ENCODE measurements at regions not wholly inside any gene's neighbourhood (a gene's known extent, or its start where the extent isn't known, plus 50 kb on each side); places are given as distances from the start of the nearest gene placed in this dataset.

- no peak for TF ChIP-seq FOXA1 (IDR thresholded peaks at IDR 0.05)
- no peak for TF ChIP-seq HDGF (IDR thresholded peaks at IDR 0.05; ENCODE audit: borderline replicate concordance)
- TF ChIP-seq ELF4 (IDR thresholded peaks at IDR 0.05), result no peak
- TF ChIP-seq FOXK2 (IDR thresholded peaks at IDR 0.05), result no peak
- TF ChIP-seq SUZ12 (IDR thresholded peaks at IDR 0.05), result no peak
- no peak for TF ChIP-seq LEF1 (IDR thresholded peaks at IDR 0.05; ENCODE audit: borderline replicate concordance)
- TF ChIP-seq NFRKB (IDR thresholded peaks at IDR 0.05), result no peak
- TF ChIP-seq CTBP1 (IDR thresholded peaks at IDR 0.05; ENCODE audit: borderline replicate concordance), result no peak
- no peak for TF ChIP-seq ARNT (IDR thresholded peaks at IDR 0.05)
- TF ChIP-seq FOXM1 (IDR thresholded peaks at IDR 0.05; ENCODE audit: borderline replicate concordance), result no peak
- no peak for TF ChIP-seq L3MBTL2 (conservative IDR thresholded peaks at IDR 0.05)
- TF ChIP-seq ZNF384 (IDR thresholded peaks at IDR 0.05), result no peak
- no peak for TF ChIP-seq SP1 (IDR thresholded peaks at IDR 0.05)
Measured at GRCh38 chr10:125605167-125605566, 77.8 kb downstream of the TEX36 start.

GRCh38 chr10:125602825-125603224, 80.1 kb downstream of the TEX36 start:
- CTCF ChIA-PET, result no interaction called here

More at GRCh38 chr10:125605167-125605566, 77.8 kb downstream of the TEX36 start:
- ChIA-PET CTCF (no interaction called here), POLR2A (no interaction called here)
- DNase-seq (ENCODE audit: extremely low spot score), result no peak

GRCh38 chr10:125599194-125599593, 83.8 kb downstream of the TEX36 start:
- DNase-seq (ENCODE audit: extremely low spot score), result no peak
- TF ChIP-seq FOXA1 (IDR thresholded peaks at IDR 0.05), result no peak
- no peak for TF ChIP-seq CTBP1 (IDR thresholded peaks at IDR 0.05; ENCODE audit: borderline replicate concordance)
- no peak for TF ChIP-seq SUZ12 (IDR thresholded peaks at IDR 0.05)
- no peak for TF ChIP-seq L3MBTL2 (conservative IDR thresholded peaks at IDR 0.05)
- TF ChIP-seq ARNT (IDR thresholded peaks at IDR 0.05), result no peak
- no peak for TF ChIP-seq NFRKB (IDR thresholded peaks at IDR 0.05)
- TF ChIP-seq FOXM1 (IDR thresholded peaks at IDR 0.05; ENCODE audit: borderline replicate concordance), result no peak
- TF ChIP-seq ELF4 (IDR thresholded peaks at IDR 0.05), result no peak
- ChIA-PET CTCF (no interaction called here), POLR2A (no interaction called here)

More at GRCh38 chr10:125602825-125603224, 80.1 kb downstream of the TEX36 start:
- TF ChIP-seq CTBP1 (IDR thresholded peaks at IDR 0.05; ENCODE audit: borderline replicate concordance) (no peak), FOXM1 (IDR thresholded peaks at IDR 0.05; ENCODE audit: borderline replicate concordance) (no peak), FOXK2 (IDR thresholded peaks at IDR 0.05) (no peak), TARDBP (IDR thresholded peaks at IDR 0.05) (no peak), SUZ12 (IDR thresholded peaks at IDR 0.05) (no peak), SP1 (IDR thresholded peaks at IDR 0.05) (no peak), FOXA1 (IDR thresholded peaks at IDR 0.05) (no peak), L3MBTL2 (conservative IDR thresholded peaks at IDR 0.05) (no peak), NFRKB (IDR thresholded peaks at IDR 0.05) (no peak)
- POLR2A ChIA-PET, result no interaction called here
- DNase-seq (ENCODE audit: extremely low spot score), result no peak

- ChIA-PET POLR2A (no interaction called here), CTCF (no interaction called here)
- TF ChIP-seq FOXM1 (IDR thresholded peaks at IDR 0.05; ENCODE audit: borderline replicate concordance), result no peak
- no peak for TF ChIP-seq HDGF (IDR thresholded peaks at IDR 0.05; ENCODE audit: borderline replicate concordance)
- TF ChIP-seq LEF1 (IDR thresholded peaks at IDR 0.05; ENCODE audit: borderline replicate concordance), result no peak
- TF ChIP-seq NFRKB (IDR thresholded peaks at IDR 0.05), result no peak
- no peak for TF ChIP-seq PKNOX1 (IDR thresholded peaks at IDR 0.05)
- no peak for DNase-seq (ENCODE audit: extremely low spot score)
Measured at GRCh38 chr10:125595911-125596310, 87.1 kb downstream of the TEX36 start.

- ChIA-PET CTCF (no interaction called here), POLR2A (no interaction called here)
- TF ChIP-seq ARNT (IDR thresholded peaks at IDR 0.05) (no peak), FOXM1 (IDR thresholded peaks at IDR 0.05; ENCODE audit: borderline replicate concordance) (no peak), SP1 (IDR thresholded peaks at IDR 0.05) (no peak), BHLHE40 (IDR thresholded peaks at IDR 0.05; ENCODE audit: borderline replicate concordance) (no peak), ELF4 (IDR thresholded peaks at IDR 0.05) (no peak), CTBP1 (IDR thresholded peaks at IDR 0.05; ENCODE audit: borderline replicate concordance) (no peak), TARDBP (IDR thresholded peaks at IDR 0.05) (no peak), NFRKB (IDR thresholded peaks at IDR 0.05) (no peak), FOXA1 (IDR thresholded peaks at IDR 0.05) (no peak), PKNOX1 (IDR thresholded peaks at IDR 0.05) (no peak), HDGF (IDR thresholded peaks at IDR 0.05; ENCODE audit: borderline replicate concordance) (no peak), SUZ12 (IDR thresholded peaks at IDR 0.05) (no peak), FOXK2 (IDR thresholded peaks at IDR 0.05) (no peak), ZNF384 (IDR thresholded peaks at IDR 0.05) (no peak), L3MBTL2 (conservative IDR thresholded peaks at IDR 0.05) (no peak)
- no peak for DNase-seq (ENCODE audit: extremely low spot score)
Measured at GRCh38 chr10:125593644-125594043, 89.3 kb downstream of the TEX36 start.

- ChIA-PET CTCF (no interaction called here), POLR2A (no interaction called here)
- TF ChIP-seq LEF1 (IDR thresholded peaks at IDR 0.05; ENCODE audit: borderline replicate concordance), result no peak
- no peak for TF ChIP-seq NFRKB (IDR thresholded peaks at IDR 0.05)
- no peak for TF ChIP-seq SP1 (IDR thresholded peaks at IDR 0.05)
- TF ChIP-seq ARNT (IDR thresholded peaks at IDR 0.05), result no peak
- TF ChIP-seq FOXM1 (IDR thresholded peaks at IDR 0.05; ENCODE audit: borderline replicate concordance), result no peak
- TF ChIP-seq L3MBTL2 (conservative IDR thresholded peaks at IDR 0.05), result no peak
- TF ChIP-seq ZNF384 (IDR thresholded peaks at IDR 0.05), result no peak
- TF ChIP-seq TARDBP (IDR thresholded peaks at IDR 0.05), result no peak
- no peak for TF ChIP-seq PKNOX1 (IDR thresholded peaks at IDR 0.05)
- no peak for TF ChIP-seq ELF4 (IDR thresholded peaks at IDR 0.05)
- TF ChIP-seq FOXK2 (IDR thresholded peaks at IDR 0.05), result no peak
- no peak for TF ChIP-seq CTBP1 (IDR thresholded peaks at IDR 0.05; ENCODE audit: borderline replicate concordance)
- TF ChIP-seq BHLHE40 (IDR thresholded peaks at IDR 0.05; ENCODE audit: borderline replicate concordance), result no peak
- no peak for TF ChIP-seq SUZ12 (IDR thresholded peaks at IDR 0.05)
- no peak for TF ChIP-seq FOXA1 (IDR thresholded peaks at IDR 0.05)
- TF ChIP-seq HDGF (IDR thresholded peaks at IDR 0.05; ENCODE audit: borderline replicate concordance), result no peak
- DNase-seq (ENCODE audit: extremely low spot score), result no peak
Measured at GRCh38 chr10:125592897-125593296, 90.1 kb downstream of the TEX36 start.
